ENCODE measurements at regions not wholly inside any gene's neighbourhood (a gene's known extent, or its start where the extent isn't known, plus 50 kb on each side); places are given as distances from the start of the nearest gene placed in this dataset.

- Mint-ChIP-seq H3K9me3 (no peaks in the 10 kb centered on the region), H3K27me3 (ENCODE audit: low read depth) (peaks cover 2% of the 10 kb centered on the region), H3K4me1 (ENCODE audit: low read depth) (peaks cover 10% of the 10 kb centered on the region), H3K36me3 (ENCODE audit: low read depth) (no peaks in the 10 kb centered on the region), H3K27ac (no peak overlapping the region), H3K4me3 (no peak overlapping the region)
- no peak for DNase-seq (ENCODE audit: low spot score)
Measured at GRCh38 chr15:62877276-62877857, 165.2 kb upstream of the TPM1 start.

- H3K9me3 Mint-ChIP-seq, result no peaks in the 10 kb centered on the region
- no peak for DNase-seq (ENCODE audit: low spot score)
Measured at GRCh38 chr15:62878070-62878469, 164.5 kb upstream of the TPM1 start.

GRCh38 chr15:62879770-62880169, 162.8 kb upstream of the TPM1 start:
- H3K36me3 Mint-ChIP-seq (ENCODE audit: low read depth), result no peaks in the 10 kb centered on the region
- DNase-seq (ENCODE audit: low spot score), result peak; percentile 6
- H3K4me3 Mint-ChIP-seq, result peak overlapping the region; percentile 7
- H3K9me3 Mint-ChIP-seq, result no peaks in the 10 kb centered on the region
- H3K27me3 Mint-ChIP-seq (ENCODE audit: low read depth), result peaks cover 9% of the 10 kb centered on the region
- no peak overlapping the region for H3K27ac Mint-ChIP-seq
- H3K4me1 Mint-ChIP-seq (ENCODE audit: low read depth), result peaks cover 10% of the 10 kb centered on the region

More at GRCh38 chr15:62878070-62878469, 164.5 kb upstream of the TPM1 start:
- peaks cover 10% of the 10 kb centered on the region for H3K4me1 Mint-ChIP-seq (ENCODE audit: low read depth)
- H3K27me3 Mint-ChIP-seq (ENCODE audit: low read depth), result peaks cover 6% of the 10 kb centered on the region
- H3K4me3 Mint-ChIP-seq, result no peak overlapping the region
- H3K27ac Mint-ChIP-seq, result no peak overlapping the region
- H3K36me3 Mint-ChIP-seq (ENCODE audit: low read depth), result no peaks in the 10 kb centered on the region

GRCh38 chr15:62880278-62880677, 162.3 kb upstream of the TPM1 start:
- peaks cover 10% of the 10 kb centered on the region for H3K27me3 Mint-ChIP-seq (ENCODE audit: low read depth)
- H3K36me3 Mint-ChIP-seq (ENCODE audit: low read depth), result no peaks in the 10 kb centered on the region
- no peak overlapping the region for H3K27ac Mint-ChIP-seq
- peaks cover 10% of the 10 kb centered on the region for H3K4me1 Mint-ChIP-seq (ENCODE audit: low read depth)
- DNase-seq (ENCODE audit: low spot score), result no peak
- H3K4me3 Mint-ChIP-seq, result peak overlapping the region; percentile 7
- H3K9me3 Mint-ChIP-seq, result no peaks in the 10 kb centered on the region

- Mint-ChIP-seq H3K9me3 (no peaks in the 10 kb centered on the region), H3K27me3 (ENCODE audit: low read depth) (peaks cover 14% of the 10 kb centered on the region), H3K27ac (no peak overlapping the region), H3K4me1 (ENCODE audit: low read depth) (peaks cover 10% of the 10 kb centered on the region), H3K4me3 (no peak overlapping the region), H3K36me3 (ENCODE audit: low read depth) (no peaks in the 10 kb centered on the region)
- DNase-seq (ENCODE audit: low spot score), result no peak
Measured at GRCh38 chr15:62881056-62881455, 161.5 kb upstream of the TPM1 start.

- no peaks in the 10 kb centered on the region for H3K36me3 Mint-ChIP-seq (ENCODE audit: low read depth)
- H3K27me3 Mint-ChIP-seq (ENCODE audit: low read depth), result peaks cover 14% of the 10 kb centered on the region
- H3K4me1 Mint-ChIP-seq (ENCODE audit: low read depth), result peaks cover 13% of the 10 kb centered on the region
- H3K9me3 Mint-ChIP-seq, result no peaks in the 10 kb centered on the region
- H3K4me3 Mint-ChIP-seq, result no peak overlapping the region
- DNase-seq (ENCODE audit: low spot score), result no peak
- H3K27ac Mint-ChIP-seq, result no peak overlapping the region
Measured at GRCh38 chr15:62883938-62884479, 158.5 kb upstream of the TPM1 start.

- H3K9me3 Mint-ChIP-seq, result no peaks in the 10 kb centered on the region
- peaks cover 16% of the 10 kb centered on the region for H3K27me3 Mint-ChIP-seq (ENCODE audit: low read depth)
- H3K4me1 Mint-ChIP-seq (ENCODE audit: low read depth), result peaks cover 2% of the 10 kb centered on the region
- no peak overlapping the region for H3K27ac Mint-ChIP-seq
- no peak for DNase-seq (ENCODE audit: low spot score)
- H3K36me3 Mint-ChIP-seq (ENCODE audit: low read depth), result no peaks in the 10 kb centered on the region
- no peak overlapping the region for H3K4me3 Mint-ChIP-seq
Measured at GRCh38 chr15:62886431-62887071, 156.0 kb upstream of the TPM1 start.

- Mint-ChIP-seq H3K27me3 (ENCODE audit: low read depth) (peaks cover 16% of the 10 kb centered on the region), H3K4me1 (ENCODE audit: low read depth) (peaks cover 2% of the 10 kb centered on the region), H3K27ac (no peak overlapping the region), H3K36me3 (ENCODE audit: low read depth) (no peaks in the 10 kb centered on the region), H3K9me3 (no peaks in the 10 kb centered on the region), H3K4me3 (no peak overlapping the region)
- DNase-seq (ENCODE audit: low spot score), result no peak
Measured at GRCh38 chr15:62887113-62887570, 155.4 kb upstream of the TPM1 start.

- Mint-ChIP-seq H3K27ac (no peak overlapping the region), H3K27me3 (ENCODE audit: low read depth) (peaks cover 6% of the 10 kb centered on the region), H3K36me3 (ENCODE audit: low read depth) (no peaks in the 10 kb centered on the region), H3K4me3 (no peak overlapping the region), H3K4me1 (ENCODE audit: low read depth) (peaks cover 2% of the 10 kb centered on the region), H3K9me3 (no peaks in the 10 kb centered on the region)
- DNase-seq (ENCODE audit: low spot score), result no peak
Measured at GRCh38 chr15:62888623-62889022, 153.9 kb upstream of the TPM1 start.

GRCh38 chr15:62889141-62889661, 153.3 kb upstream of the TPM1 start:
- H3K27ac Mint-ChIP-seq, result no peak overlapping the region
- DNase-seq (ENCODE audit: low spot score), result no peak
- H3K4me1 Mint-ChIP-seq (ENCODE audit: low read depth), result peaks cover 2% of the 10 kb centered on the region
- H3K27me3 Mint-ChIP-seq (ENCODE audit: low read depth), result peaks cover 6% of the 10 kb centered on the region
- H3K4me3 Mint-ChIP-seq, result no peak overlapping the region
- H3K9me3 Mint-ChIP-seq, result no peaks in the 10 kb centered on the region
- H3K36me3 Mint-ChIP-seq (ENCODE audit: low read depth), result no peaks in the 10 kb centered on the region

GRCh38 chr15:62889734-62890505, 152.6 kb upstream of the TPM1 start:
- no peaks in the 10 kb centered on the region for H3K36me3 Mint-ChIP-seq (ENCODE audit: low read depth)
- H3K4me3 Mint-ChIP-seq, result no peak overlapping the region
- H3K4me1 Mint-ChIP-seq (ENCODE audit: low read depth), result peaks cover 2% of the 10 kb centered on the region
- peaks cover 6% of the 10 kb centered on the region for H3K27me3 Mint-ChIP-seq (ENCODE audit: low read depth)
- no peaks in the 10 kb centered on the region for H3K9me3 Mint-ChIP-seq
- no peak for DNase-seq (ENCODE audit: low spot score)
- H3K27ac Mint-ChIP-seq, result no peak overlapping the region

- no peaks in the 10 kb centered on the region for H3K9me3 Mint-ChIP-seq
- no peak overlapping the region for H3K4me3 Mint-ChIP-seq
- no peaks in the 10 kb centered on the region for H3K4me1 Mint-ChIP-seq (ENCODE audit: low read depth)
- no peaks in the 10 kb centered on the region for H3K36me3 Mint-ChIP-seq (ENCODE audit: low read depth)
- H3K27me3 Mint-ChIP-seq (ENCODE audit: low read depth), result peaks cover 4% of the 10 kb centered on the region
- no peak overlapping the region for H3K27ac Mint-ChIP-seq
- DNase-seq (ENCODE audit: low spot score), result no peak
Measured at GRCh38 chr15:62894322-62895085, 148.0 kb upstream of the TPM1 start.

GRCh38 chr15:62895139-62895866, 147.2 kb upstream of the TPM1 start:
- Mint-ChIP-seq H3K9me3 (no peaks in the 10 kb centered on the region), H3K4me3 (no peak overlapping the region), H3K36me3 (ENCODE audit: low read depth) (no peaks in the 10 kb centered on the region), H3K27ac (no peak overlapping the region), H3K4me1 (ENCODE audit: low read depth) (no peaks in the 10 kb centered on the region), H3K27me3 (ENCODE audit: low read depth) (peaks cover 4% of the 10 kb centered on the region)
- DNase-seq (ENCODE audit: low spot score), result no peak
